Coronary artery (tissue), 2 donors: ENCODE measurements at regions not wholly inside any gene's neighbourhood (a gene's known extent, or its start where the extent isn't known, plus 50 kb on each side); places are given as distances from the start of the nearest gene placed in this dataset.

Experiments
- DNase-seq: peaks from one replicate; pipeline ENCODE4 v3.0.0-alpha.2; 2017; ENCODE audit warnings: low spot score
- H3K27ac ChIP-seq, 2 donors: fragments of 200-600 bp; sonication (generic); one replicate each; pipeline ENCODE4 v1.5.1; 2016 to 2019
- H3K4me3 ChIP-seq: fragments of 200-600 bp; sonication (generic); 2 replicates; pipeline ENCODE4 v1.5.1; 2016; ENCODE audit warnings: mild to moderate bottlenecking, moderate library complexity
- TF ChIP-seq, protein P1 (sequence below): fragments of 200-600 bp; sonication (generic); IDR thresholded peaks from one replicate; pipeline ENCODE4 v1.5.1; 2019; ENCODE audit warnings: antibody characterized with exemption

DNA sequence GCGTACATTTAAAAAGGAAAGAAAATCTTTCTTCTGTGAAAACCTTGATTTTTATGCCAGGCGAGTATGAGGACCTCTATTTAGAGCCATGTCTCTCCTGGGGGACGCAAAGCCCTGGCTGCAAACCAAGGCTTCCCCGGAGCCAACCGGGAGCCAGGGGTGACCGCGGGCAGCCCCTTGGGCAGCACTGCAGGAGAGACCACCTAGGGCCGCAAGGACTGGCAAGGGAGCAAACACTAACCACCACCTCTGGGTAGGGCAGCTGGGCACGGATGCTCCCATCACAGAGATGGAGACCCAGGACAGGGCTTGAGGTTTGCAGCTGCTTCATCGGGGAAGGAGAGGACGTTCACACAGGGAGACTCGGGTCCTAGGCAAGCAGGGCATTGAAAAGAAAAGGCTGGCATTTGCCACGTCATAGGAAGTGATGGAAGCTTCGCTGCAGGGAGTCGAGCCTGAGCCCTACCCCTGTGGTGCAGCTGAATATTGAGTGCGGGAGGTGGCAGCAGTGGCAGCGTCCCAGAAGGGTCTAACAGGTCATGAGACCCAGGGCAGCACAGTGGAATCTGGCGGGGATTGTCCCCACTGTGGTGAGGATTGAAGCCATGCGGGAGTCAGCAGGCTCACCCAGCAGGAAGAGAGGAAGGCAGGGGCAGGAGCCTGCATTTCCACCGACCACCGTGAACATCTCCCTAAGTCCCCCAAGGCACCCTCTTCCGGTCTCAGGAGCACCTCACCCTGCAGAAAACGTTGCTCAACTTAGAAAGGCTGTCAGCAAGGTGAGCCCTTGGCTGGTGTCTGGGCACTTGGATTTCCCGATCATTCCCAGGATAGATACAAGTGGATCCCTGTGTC lies 156.2 kb upstream of the CST7 start:
- TF ChIP-seq, protein P1, sequence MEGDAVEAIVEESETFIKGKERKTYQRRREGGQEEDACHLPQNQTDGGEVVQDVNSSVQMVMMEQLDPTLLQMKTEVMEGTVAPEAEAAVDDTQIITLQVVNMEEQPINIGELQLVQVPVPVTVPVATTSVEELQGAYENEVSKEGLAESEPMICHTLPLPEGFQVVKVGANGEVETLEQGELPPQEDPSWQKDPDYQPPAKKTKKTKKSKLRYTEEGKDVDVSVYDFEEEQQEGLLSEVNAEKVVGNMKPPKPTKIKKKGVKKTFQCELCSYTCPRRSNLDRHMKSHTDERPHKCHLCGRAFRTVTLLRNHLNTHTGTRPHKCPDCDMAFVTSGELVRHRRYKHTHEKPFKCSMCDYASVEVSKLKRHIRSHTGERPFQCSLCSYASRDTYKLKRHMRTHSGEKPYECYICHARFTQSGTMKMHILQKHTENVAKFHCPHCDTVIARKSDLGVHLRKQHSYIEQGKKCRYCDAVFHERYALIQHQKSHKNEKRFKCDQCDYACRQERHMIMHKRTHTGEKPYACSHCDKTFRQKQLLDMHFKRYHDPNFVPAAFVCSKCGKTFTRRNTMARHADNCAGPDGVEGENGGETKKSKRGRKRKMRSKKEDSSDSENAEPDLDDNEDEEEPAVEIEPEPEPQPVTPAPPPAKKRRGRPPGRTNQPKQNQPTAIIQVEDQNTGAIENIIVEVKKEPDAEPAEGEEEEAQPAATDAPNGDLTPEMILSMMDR: no peak
- Histone ChIP-seq H3K27ac (no peak overlapping the region), H3K4me3 (no peak overlapping the region)
- DNase-seq: no peak

DNA sequence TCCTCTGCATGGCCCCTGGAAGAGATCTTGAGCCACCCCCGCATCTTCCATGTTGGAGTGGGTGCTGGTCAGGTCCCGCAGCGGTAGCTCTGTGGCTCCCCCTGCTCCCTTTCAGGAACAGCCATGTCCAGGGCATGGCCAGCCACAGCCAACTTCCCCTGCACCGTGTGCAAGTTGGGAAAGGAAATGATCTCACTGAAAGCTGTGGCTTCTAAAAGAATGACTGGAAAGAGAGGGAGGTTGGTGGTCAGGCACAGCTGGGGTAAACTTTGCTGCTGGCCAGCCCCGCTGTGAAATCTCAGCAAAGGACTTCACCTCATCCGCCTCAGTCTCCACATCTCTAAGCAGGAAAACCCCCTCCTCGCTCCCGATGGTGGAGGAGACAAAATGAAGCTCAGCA lies 153.6 kb upstream of the CST7 start:
- TF ChIP-seq, protein P1: no peak
- Histone ChIP-seq H3K27ac (no peak overlapping the region), H3K4me3 (no peak overlapping the region)
- no peak for DNase-seq

DNA sequence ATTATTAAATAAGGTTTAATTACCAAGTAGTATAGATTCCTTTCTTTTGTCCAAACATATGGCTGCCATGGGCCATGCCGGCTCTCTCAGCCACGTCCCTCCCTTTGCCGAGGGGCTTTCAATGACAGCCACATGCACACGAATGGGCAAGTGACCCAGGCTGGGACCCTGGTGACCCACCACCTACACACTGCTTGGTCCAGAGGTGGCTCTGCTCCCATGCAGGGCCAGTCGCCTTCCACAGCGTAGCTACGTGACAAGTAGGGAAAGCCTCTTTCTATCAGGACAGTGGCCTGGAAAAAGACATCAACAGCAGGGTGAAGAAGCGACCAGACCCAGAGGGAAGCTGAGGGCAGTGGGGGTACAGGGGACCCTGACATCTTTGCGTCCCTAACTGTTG lies 152.8 kb upstream of the CST7 start:
- DNase-seq: no peak
- TF ChIP-seq, protein P1: no peak

DNA sequence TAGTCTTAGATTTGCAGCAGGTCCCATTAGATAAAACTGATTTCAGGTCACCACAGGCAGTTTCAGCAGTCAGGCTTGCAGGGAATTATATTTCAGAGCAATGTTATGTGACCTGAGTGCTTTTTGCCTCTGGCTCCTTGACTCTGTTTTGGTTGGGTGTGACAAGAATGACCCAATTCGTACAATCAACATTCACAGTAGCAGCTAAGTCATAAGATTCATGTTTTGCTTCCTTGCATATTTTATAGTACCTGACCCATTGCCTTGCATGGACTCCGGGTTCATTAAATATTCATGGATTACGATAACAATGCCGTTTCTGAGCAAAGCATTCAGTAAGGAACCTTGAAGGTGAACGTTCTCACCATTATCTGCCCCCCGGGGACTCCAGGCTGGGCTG lies 152.0 kb upstream of the CST7 start:
- H3K4me3 ChIP-seq: no peak overlapping the region
- H3K27ac ChIP-seq: no peak overlapping the region
- TF ChIP-seq, protein P1: no peak
- DNase-seq: no peak

More for the DNA sequence above, 152.8 kb upstream of the CST7 start:
- Histone ChIP-seq H3K27ac (no peak overlapping the region), H3K4me3 (no peak overlapping the region)

DNA sequence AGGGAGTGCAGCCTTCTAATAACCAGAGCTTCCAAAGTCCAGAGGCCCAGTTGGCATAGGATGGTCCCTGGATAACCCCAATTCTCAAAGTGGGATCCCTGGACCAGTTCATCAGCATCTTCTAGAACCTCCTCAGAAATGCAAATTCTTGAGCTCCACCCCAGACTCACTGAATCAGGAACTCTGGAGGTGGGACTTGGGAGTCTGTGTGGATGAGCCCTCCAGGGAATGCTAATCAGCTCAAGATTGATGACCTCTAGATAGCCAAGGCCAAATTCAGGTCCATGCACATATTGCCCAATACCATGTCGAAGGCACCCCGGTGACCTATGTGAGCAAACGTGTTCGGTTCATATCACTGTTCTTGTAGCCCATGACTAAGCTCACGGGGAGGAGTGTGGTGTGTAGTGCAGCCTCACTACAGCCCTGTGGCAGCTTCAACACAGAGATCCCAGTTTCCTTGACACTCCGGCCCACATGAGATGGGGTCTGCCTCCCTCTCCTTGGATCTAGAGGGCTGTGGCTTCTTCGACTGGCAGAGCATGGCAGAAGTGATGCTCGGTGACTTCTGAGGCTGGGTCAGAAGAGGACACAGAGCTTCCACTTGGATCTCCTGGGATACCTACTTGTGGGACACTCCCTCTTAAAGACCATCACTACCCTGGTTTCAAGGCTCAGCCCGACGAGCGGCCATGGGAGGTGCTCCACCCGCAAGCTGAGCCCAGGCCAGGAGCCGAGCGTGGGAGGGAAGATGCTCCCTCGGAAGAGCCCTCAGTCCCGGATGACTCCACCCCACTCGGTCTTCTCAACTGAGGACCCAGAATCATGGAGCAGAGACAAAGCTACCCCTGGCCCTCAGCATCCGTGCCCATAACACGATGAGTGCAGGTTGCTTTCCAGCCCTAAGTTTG lies 151.1 kb upstream of the CST7 start:
- TF ChIP-seq, protein P1: no peak
- H3K4me3 ChIP-seq: no peak overlapping the region
- no peak for DNase-seq
- H3K27ac ChIP-seq: no peak overlapping the region

DNA sequence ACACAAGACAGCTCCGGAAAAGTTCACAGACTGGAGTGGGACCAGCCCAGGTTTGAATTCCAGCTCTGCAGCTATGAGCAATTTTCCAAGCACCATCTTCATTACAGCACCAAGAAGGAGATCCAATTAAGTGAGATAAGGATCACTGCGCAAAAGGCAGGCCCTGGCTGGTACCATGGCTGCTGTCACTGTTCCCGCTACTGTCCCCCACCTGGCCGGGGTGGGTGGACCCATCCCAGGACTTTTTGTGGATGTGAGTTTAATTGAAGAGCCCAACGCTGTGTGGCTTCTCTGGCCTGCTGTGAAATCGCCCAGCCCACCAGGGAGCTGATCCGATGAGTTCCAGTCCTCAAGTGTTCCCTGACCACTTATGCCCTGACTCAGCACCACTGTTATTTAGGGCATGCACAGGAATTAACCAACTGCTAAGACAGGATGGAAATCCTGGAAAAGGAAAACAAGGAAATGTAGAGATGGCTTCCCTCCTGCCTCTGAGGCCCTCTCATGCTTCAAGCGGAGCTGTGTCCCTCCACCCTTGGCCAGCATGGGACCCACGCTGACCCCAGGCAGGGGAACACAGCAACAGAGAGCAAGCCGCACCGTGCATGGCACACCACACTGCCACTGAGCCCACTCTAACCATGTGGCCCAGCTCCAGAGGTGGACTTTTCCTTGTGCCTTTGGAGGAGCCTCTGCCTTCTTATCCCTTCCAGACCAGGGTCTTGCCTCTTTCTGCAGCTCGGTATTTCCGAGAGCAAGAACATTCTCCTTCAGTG lies 150.0 kb upstream of the CST7 start:
- TF ChIP-seq, protein P1: no peak
- Histone ChIP-seq H3K27ac (no peak overlapping the region), H3K4me3 (no peak overlapping the region)
- no peak for DNase-seq
